Heart left ventricle (tissue), 16 donors: ENCODE measurements at regions not wholly inside any gene's neighbourhood (a gene's known extent, or its start where the extent isn't known, plus 50 kb on each side); places are given as distances from the start of the nearest gene placed in this dataset.

Experiments used
- ATAC-seq, 4 donors: fragments of 200-7000 bp; cut with Tn5 transposase; one replicate each; pipeline ENCODE4 v1.9.1; 2020 to 2022; ENCODE audit warnings: moderate library complexity in 4 of 4, mild to moderate bottlenecking in 3 of 4, moderate number of reproducible peaks in 1 of 4
- DNase-seq, 5 donors: peaks; one replicate each; pipeline ENCODE4 v3.0.0-alpha.2; 2020
- H3K27ac ChIP-seq, 12 donors: fragments of 200-600 bp; sonication (generic) in 4 of 12; one replicate each; pipeline versions ENCODE4 v1.5.0 to v1.8.0; 2016 to 2022; ENCODE audit warnings: mild to moderate bottlenecking in 2 of 12
- H3K27me3 ChIP-seq, 9 donors: fragments of 200-600 bp; sonication (generic) in 2 of 9; one replicate each; pipeline versions ENCODE4 v1.5.1 to v1.8.0; 2016 to 2022; ENCODE audit warnings: mild to moderate bottlenecking in 3 of 9
- H3K36me3 ChIP-seq, 9 donors: fragments of 200-600 bp; sonication (generic) in 2 of 9; one replicate each; pipeline versions ENCODE4 v1.5.0 to v1.8.0; 2018 to 2022; ENCODE audit warnings: mild to moderate bottlenecking in 2 of 9
- H3K4me1 ChIP-seq, 12 donors: fragments of 200-600 bp; sonication (generic) in 4 of 12; one replicate each; pipeline versions ENCODE4 v1.5.0 to v1.8.0; 2016 to 2022; ENCODE audit warnings: mild to moderate bottlenecking in 3 of 12
- H3K4me3 ChIP-seq, 12 donors: fragments of 200-600 bp; sonication (generic) in 4 of 12; one replicate each; pipeline versions ENCODE4 v1.5.0 to v1.8.0; 2017 to 2022; ENCODE audit warnings: mild to moderate bottlenecking in 9 of 12, moderate library complexity in 4 of 12
- H3K9me3 ChIP-seq, 12 donors: fragments of 200-600 bp; sonication (generic) in 4 of 12; one replicate each; pipeline versions ENCODE4 v1.5.0 to v1.8.0; 2016 to 2022; ENCODE audit warnings: mild to moderate bottlenecking in 1 of 12
- POLR2A ChIP-seq, 2 donors: fragments of 450-650 bp; IDR thresholded peaks; one replicate each; pipeline ENCODE4 v1.6.1; 2017; ENCODE audit warnings: antibody characterized with exemption in 2 of 2, mild to moderate bottlenecking in 2 of 2, moderate library complexity in 2 of 2
- WGBS, 4 donors: extraction: QIAGEN DNeasy Blood & Tissue Kit in 2 of 4; methylation state at CpG; one replicate each; pipeline versions ENCODE4 v1.1.5 to v1.1.7; 2013 to 2018; 5-methylcytosine and 5-hydroxymethylcytosine counted together
- intact Hi-C, 10 donors: fragments of 100-400 bp; cut with DNase I; formaldehyde crosslinking; loops; one replicate each; pipeline versions ENCODE4 v1.11.1 to v1.14.2; 2022
- TF ChIP-seq, protein P1 (sequence below), 12 donors: fragments of 200-600 bp; sonication (generic) in 4 of 12; IDR thresholded peaks; one replicate each; pipeline versions ENCODE4 v1.5.0 to v1.8.0; 2018 to 2022; ENCODE audit warnings: antibody characterized with exemption in 12 of 12, mild to moderate bottlenecking in 5 of 12
- donor health status: ischemic (EF 13 %, LVEDD 7.1; RV severe dilation, severe dysfunction).
- donor health status: healthy with polysubstance abuse.
- donor health status: DM: no; HTN: yes; CAD: no.
- donor health status: DM: no; HTN: no; CAD: no.
- donor health status: ischemic (EF 25% LVEDD 6.9; RV normal size, moderate dysfunction).
- donor health status: ischemic (EF 25% LVEDD 5.7; RV mildly dilated, moderate dysfunction).
- donor health status: healthy.
- donor health status: DM: yes; HTN: yes; CAD: no.
- donor health status: ischemic (EF 35%, LVEDD 5.7; RV mildly dilated, moderate dysfunction).
- donor health status: nonischemic (EF 11% LVEDD 7.7; RV severe dilation, severe dysfunction).
- donor health status: DM: yes; HTN: yes; CAD: no.
- donor health status: PGD.
- donor health status: ischemic (EF 29% LVEDD 5.4; RV normal size, mild dysfunction).
- donor health status: nonischemic (EF 23%, LVEDD 6.1; RV moderate dilation, normal function).

GRCh38 chr12:67456431-67456901 lies 187.3 kb downstream of the CAND1 start:
- Histone ChIP-seq H3K27ac (peak overlapping the region in 4 of 12 donors; percentile 6 to 68 (median 48)), H3K9me3 (no peaks in the 10 kb centered on the region), H3K36me3 (no peaks in the 10 kb centered on the region), H3K27me3 (no peaks in the 10 kb centered on the region), H3K4me1 (peaks cover 0 to 27% (median 22%) of the 10 kb centered on the region in 12 donors), H3K4me3 (no peak overlapping the region)
- 2 to 10% (median 2%) methylated on average over 3 of the region's 3 CpGs for WGBS, 4 donors
- TF ChIP-seq, protein P1, sequence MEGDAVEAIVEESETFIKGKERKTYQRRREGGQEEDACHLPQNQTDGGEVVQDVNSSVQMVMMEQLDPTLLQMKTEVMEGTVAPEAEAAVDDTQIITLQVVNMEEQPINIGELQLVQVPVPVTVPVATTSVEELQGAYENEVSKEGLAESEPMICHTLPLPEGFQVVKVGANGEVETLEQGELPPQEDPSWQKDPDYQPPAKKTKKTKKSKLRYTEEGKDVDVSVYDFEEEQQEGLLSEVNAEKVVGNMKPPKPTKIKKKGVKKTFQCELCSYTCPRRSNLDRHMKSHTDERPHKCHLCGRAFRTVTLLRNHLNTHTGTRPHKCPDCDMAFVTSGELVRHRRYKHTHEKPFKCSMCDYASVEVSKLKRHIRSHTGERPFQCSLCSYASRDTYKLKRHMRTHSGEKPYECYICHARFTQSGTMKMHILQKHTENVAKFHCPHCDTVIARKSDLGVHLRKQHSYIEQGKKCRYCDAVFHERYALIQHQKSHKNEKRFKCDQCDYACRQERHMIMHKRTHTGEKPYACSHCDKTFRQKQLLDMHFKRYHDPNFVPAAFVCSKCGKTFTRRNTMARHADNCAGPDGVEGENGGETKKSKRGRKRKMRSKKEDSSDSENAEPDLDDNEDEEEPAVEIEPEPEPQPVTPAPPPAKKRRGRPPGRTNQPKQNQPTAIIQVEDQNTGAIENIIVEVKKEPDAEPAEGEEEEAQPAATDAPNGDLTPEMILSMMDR (IDR thresholded peaks at IDR 0.05) = no peak
- no peak for TF ChIP-seq POLR2A (IDR thresholded peaks at IDR 0.05)
- intact Hi-C loops = loop anchor here in 1 of 10 donors (5.0 kb wide), 1 partner anchor 191 kb away; the partner anchor contains the start of gene DYRK2
- ATAC-seq = peak in 3 of 4 donors; percentile 37 to 66 (median 50)
- DNase-seq = peak in 4 of 5 donors; percentile 25 to 54 (median 40)

DNA sequence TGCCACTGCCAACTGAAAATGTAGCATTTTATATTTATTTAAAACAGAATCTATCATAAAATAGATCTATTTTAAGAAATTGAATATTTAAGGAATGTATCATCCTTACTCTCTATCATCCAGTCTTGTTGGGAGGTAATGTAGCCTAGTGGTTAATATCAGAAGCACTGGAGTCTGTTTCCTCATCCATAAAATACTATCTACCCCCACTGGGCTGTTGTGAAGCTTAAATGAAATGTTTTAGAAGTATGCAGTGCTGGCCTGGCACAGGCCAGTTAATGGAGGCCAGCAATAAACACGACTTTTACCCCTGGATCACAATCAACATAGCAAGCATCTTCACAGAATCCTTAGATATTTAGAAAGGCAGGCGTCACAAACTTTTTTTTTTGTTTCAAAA lies 188.0 kb downstream of the CAND1 start:
- intact Hi-C loops = loop anchor here in 1 of 10 donors (5.0 kb wide), 1 partner anchor 190 kb away; the partner anchor contains the start of gene DYRK2
- Histone ChIP-seq H3K4me3 (no peak overlapping the region), H3K9me3 (no peaks in the 10 kb centered on the region), H3K27me3 (no peaks in the 10 kb centered on the region), H3K27ac (peak overlapping the region; percentile 6 to 68 (median 46)), H3K36me3 (no peaks in the 10 kb centered on the region), H3K4me1 (peaks cover 0 to 27% (median 22%) of the 10 kb centered on the region in 12 donors)
- TF ChIP-seq, protein P1 (IDR thresholded peaks at IDR 0.05) = no peak
- no peak for TF ChIP-seq POLR2A (IDR thresholded peaks at IDR 0.05)
- DNase-seq (no peak), ATAC-seq (no peak)
- 45 to 84% (median 63%) methylated on average over 2 of the region's 2 CpGs for WGBS, 4 donors

DNA sequence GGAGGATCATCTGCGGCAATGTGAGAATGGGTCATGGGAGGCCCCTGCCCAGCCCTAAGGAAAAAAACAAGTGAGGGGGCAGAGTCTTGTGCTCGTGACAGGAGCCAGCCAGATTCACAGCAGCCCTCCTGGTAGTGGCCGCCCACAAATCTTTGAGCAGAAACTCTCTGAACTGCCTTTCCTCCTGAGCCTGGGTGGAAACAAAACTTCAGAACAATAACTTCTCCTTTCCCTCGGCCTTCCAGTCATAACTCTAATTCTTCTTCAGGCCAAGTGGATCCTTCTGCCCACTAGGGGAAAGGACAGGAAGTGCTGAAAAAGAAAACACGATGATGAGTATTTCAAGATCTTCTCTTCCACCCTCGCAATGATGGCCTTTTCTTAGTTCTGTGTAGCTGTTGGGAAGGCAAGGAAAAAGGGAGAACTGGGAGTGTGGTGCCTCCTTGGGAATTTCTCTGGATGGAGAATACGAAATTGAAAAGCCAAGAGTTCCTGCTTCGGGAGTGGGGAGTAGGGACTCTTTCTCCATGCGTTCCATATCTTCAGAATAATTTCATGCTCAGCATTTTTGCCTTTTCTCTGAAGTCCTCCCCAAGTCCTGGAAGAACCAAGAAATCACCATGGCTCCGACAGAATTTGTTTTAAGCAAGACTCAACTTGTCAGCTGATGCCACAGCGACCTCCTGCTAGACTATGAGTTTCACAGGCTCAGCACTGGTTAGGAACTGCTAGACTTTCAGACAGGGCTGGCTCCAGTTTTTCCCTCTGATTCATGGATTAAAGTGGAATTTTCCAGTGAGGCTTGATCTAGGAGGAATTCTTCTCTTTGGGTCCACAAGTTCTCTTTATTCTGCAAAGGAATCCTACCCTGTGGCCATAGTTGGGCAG lies 188.9 kb downstream of the CAND1 start:
- TF ChIP-seq, protein P1 (IDR thresholded peaks at IDR 0.05) = peak in 11 of 12 donors; percentile 12 to 53 (median 26)
- TF ChIP-seq POLR2A (IDR thresholded peaks at IDR 0.05) = no peak
- intact Hi-C loops = loop anchor here in 1 of 10 donors (5.0 kb wide), 1 partner anchor 189 kb away; the partner anchor contains the start of gene DYRK2
- WGBS, 4 donors = 59 to 70% (median 64%) methylated on average over 11 of the region's 11 CpGs
- peak in 3 of 4 donors; percentile 51 to 64 (median 58) for ATAC-seq
- Histone ChIP-seq H3K4me3 (peak overlapping the region in 1 of 12 donors; percentile 8), H3K9me3 (no peaks in the 10 kb centered on the region), H3K36me3 (no peaks in the 10 kb centered on the region), H3K27me3 (no peaks in the 10 kb centered on the region), H3K27ac (peak overlapping the region; percentile 6 to 68 (median 46)), H3K4me1 (peaks cover 0 to 29% (median 24%) of the 10 kb centered on the region in 12 donors)
- peak in 2 of 5 donors; percentile 15 to 28 for DNase-seq

- no peaks in the 10 kb centered on the region for H3K27me3 ChIP-seq
- H3K27ac ChIP-seq = no peak overlapping the region
- ATAC-seq (no peak), DNase-seq (no peak)
- 38 to 62% (median 50%) methylated on average over 1 of the region's 1 CpG for WGBS, 4 donors
- H3K36me3 ChIP-seq = no peaks in the 10 kb centered on the region
- peaks cover 0 to 29% (median 24%) of the 10 kb centered on the region in 12 donors for H3K4me1 ChIP-seq
- H3K4me3 ChIP-seq = no peak overlapping the region
- no peak for TF ChIP-seq POLR2A (IDR thresholded peaks at IDR 0.05)
- TF ChIP-seq, protein P1 (IDR thresholded peaks at IDR 0.05) = no peak
- intact Hi-C loops = loop anchor here in 1 of 10 donors (5.0 kb wide), 1 partner anchor 188 kb away; the partner anchor contains the start of gene DYRK2
- H3K9me3 ChIP-seq = no peaks in the 10 kb centered on the region
These were observed 189.4 kb upstream of the DYRK2 start for GRCh38 chr12:67459173-67459572.
